HL-60 (cell line): ENCODE measurements at regions not wholly inside any gene's neighbourhood (a gene's known extent, or its start where the extent isn't known, plus 50 kb on each side); places are given as distances from the start of the nearest gene placed in this dataset.

Experiments used
- DNase-seq, 2 experiments: peaks; one replicate each; pipeline ENCODE4 v3.0.0-alpha.2; 2010 to 2020; ENCODE audit warnings: low read depth in 1 of 2, low spot score in 1 of 2
- H3K27ac ChIP-seq: fragments of 250-450 bp; sonication (Bioruptor Pico); replicated peaks from 2 replicates; pipeline ENCODE4 v1.5.1; 2020; ENCODE audit warnings: mild to moderate bottlenecking, moderate library complexity
- H3K27me3 ChIP-seq: fragments of 250-450 bp; sonication (Bioruptor Pico); 2 replicates; pipeline ENCODE4 v1.5.1; 2021; ENCODE audit warnings: mild to moderate bottlenecking, moderate library complexity; ENCODE audit not compliant: insufficient read depth, poor library complexity, severe bottlenecking
- H3K4me3 ChIP-seq: replicated peaks from 2 replicates; pipeline ENCODE4 v1.5.1; 2011; ENCODE audit warnings: mild to moderate bottlenecking, control low read depth, low read length; ENCODE audit not compliant: insufficient read depth
- CTCF ChIP-seq: IDR thresholded peaks from one replicate; pipeline ENCODE4 v1.5.1; 2011; ENCODE audit warnings: low read length, control low read depth, inconsistent platforms; ENCODE audit not compliant: insufficient read depth
- GABPA ChIP-seq: IDR thresholded peaks from 2 replicates; pipeline ENCODE4 v1.6.1; 2012; ENCODE audit warnings: low read depth
- POLR2AphosphoS5 ChIP-seq: IDR thresholded peaks from 2 replicates; pipeline ENCODE4 v1.6.1; 2012; ENCODE audit warnings: low read depth
- REST ChIP-seq: IDR thresholded peaks from 2 replicates; pipeline ENCODE4 v1.6.1; 2012; ENCODE audit warnings: low read depth; ENCODE audit not compliant: insufficient replicate concordance
- SPI1 ChIP-seq: IDR thresholded peaks from 2 replicates; pipeline ENCODE4 v1.6.1; 2012; ENCODE audit warnings: low read depth, mild to moderate bottlenecking, borderline replicate concordance

GRCh38 chr10:28838908-28839307 is 161.6 kb downstream of the BAMBI start:
- H3K27me3 ChIP-seq, result no peaks in the 10 kb centered on the region
- no peak overlapping the region for H3K27ac ChIP-seq
- no peak for DNase-seq
- TF ChIP-seq GABPA (no peak), SPI1 (no peak), POLR2AphosphoS5 (no peak), REST (no peak), CTCF (no peak)
- no peak overlapping the region for H3K4me3 ChIP-seq

GRCh38 chr10:28839600-28840007 is 162.3 kb downstream of the BAMBI start:
- Histone ChIP-seq H3K27me3 (no peaks in the 10 kb centered on the region), H3K27ac (no peak overlapping the region), H3K4me3 (no peak overlapping the region)
- TF ChIP-seq REST (no peak), CTCF (no peak), GABPA (no peak), POLR2AphosphoS5 (no peak), SPI1 (no peak)
- DNase-seq, result no peak

GRCh38 chr10:28840202-28840601 is 162.9 kb downstream of the BAMBI start:
- Histone ChIP-seq H3K27me3 (no peaks in the 10 kb centered on the region), H3K27ac (no peak overlapping the region), H3K4me3 (no peak overlapping the region)
- no peak for DNase-seq
- no peak for TF ChIP-seq SPI1
- no peak for TF ChIP-seq REST
- no peak for TF ChIP-seq POLR2AphosphoS5
- TF ChIP-seq CTCF, result no peak
- TF ChIP-seq GABPA, result no peak
